A673 (cell line): ENCODE measurements at regions not wholly inside any gene's neighbourhood (a gene's known extent, or its start where the extent isn't known, plus 50 kb on each side); places are given as distances from the start of the nearest gene placed in this dataset.

Experiments
- BruUV-seq: library from RNA; stranded (reverse); fragments of 400-500 nt; replicated peaks from 2 replicates; lab custom pipeline; 2021; lab: Mats Ljungman, UMichigan
- CTCF ChIA-PET: fragments of 300-600 bp; sonication (Branson Sonifier 250); formaldehyde crosslinking; loops from one replicate; lab custom pipeline; 2022; ENCODE audit warnings: antibody characterized with exemption; lab: Charles Lee
- POLR2A ChIA-PET: fragments of 300-600 bp; sonication (Branson Sonifier 250); formaldehyde crosslinking; loops from one replicate; lab custom pipeline; 2022; ENCODE audit warnings: antibody characterized with exemption; ENCODE audit not compliant: low non-redundant PET; lab: Charles Lee
- DNase-seq: peaks from one replicate; pipeline ENCODE4 v3.0.0-alpha.2; 2015; ENCODE audit warnings: low spot score
- H3K27ac ChIP-seq: fragments of 200-600 bp; sonication (generic); 2 replicates; pipeline ENCODE4 v1.5.1; 2016; ENCODE audit warnings: mixed run types, low read depth, mild to moderate bottlenecking, mixed read lengths, antibody characterized with exemption, low read length; ENCODE audit not compliant: poor library complexity, severe bottlenecking
- H3K27me3 ChIP-seq: fragments of 200-600 bp; sonication (generic); replicated peaks from 2 replicates; pipeline ENCODE4 v1.6.1; 2017; ENCODE audit warnings: mixed run types, low read depth, mild to moderate bottlenecking, mixed read lengths, antibody characterized with exemption, low read length; ENCODE audit not compliant: insufficient read depth, poor library complexity
- H3K36me3 ChIP-seq: fragments of 200-600 bp; sonication (generic); 2 replicates; pipeline ENCODE4 v1.6.1; 2016; ENCODE audit warnings: mixed run types, mild to moderate bottlenecking, mixed read lengths, antibody characterized with exemption, low read length; ENCODE audit not compliant: insufficient read depth, poor library complexity, severe bottlenecking
- H3K4me1 ChIP-seq: fragments of 200-600 bp; sonication (generic); 2 replicates; pipeline ENCODE4 v1.6.1; 2017; ENCODE audit warnings: mixed run types, mild to moderate bottlenecking, mixed read lengths, antibody characterized with exemption, low read length; ENCODE audit not compliant: insufficient read depth, poor library complexity, severe bottlenecking
- H3K4me3 ChIP-seq: fragments of 200-600 bp; sonication (generic); 2 replicates; pipeline ENCODE4 v1.5.1; 2016; ENCODE audit warnings: low read depth, mixed run types, mild to moderate bottlenecking, mixed read lengths, low read length; ENCODE audit not compliant: poor library complexity, severe bottlenecking
- H3K9me3 ChIP-seq: fragments of 200-600 bp; sonication (generic); 2 replicates; pipeline ENCODE4 v1.6.1; 2016; ENCODE audit warnings: mixed run types, low read depth, mild to moderate bottlenecking, mixed read lengths, antibody characterized with exemption, low read length; ENCODE audit not compliant: poor library complexity, severe bottlenecking
- CTCF ChIP-seq: fragments of 300-800, 200-600 bp; sonication (generic); conservative IDR thresholded peaks from 2 replicates; pipeline ENCODE4 v1.5.1; 2017; ENCODE audit warnings: low read depth, mild to moderate bottlenecking, antibody characterized with exemption, low read length, moderate library complexity, mixed read lengths
- EZH2 ChIP-seq: fragments of 200-600 bp; sonication (generic); IDR thresholded peaks from 2 replicates; pipeline ENCODE4 v1.6.1; 2017; ENCODE audit warnings: borderline replicate concordance, low read depth, mild to moderate bottlenecking, mixed read lengths, antibody characterized with exemption, low read length; ENCODE audit not compliant: poor library complexity, severe bottlenecking
- intact Hi-C: fragments of 100-400 bp; cut with micrococcal nuclease; formaldehyde crosslinking; loops from one replicate; pipeline ENCODE4 v1.10.0; 2022; ENCODE audit not compliant: unreplicated experiment

- DNase-seq, result no peak
- Histone ChIP-seq H3K36me3 (no peaks in the 10 kb centered on the region), H3K4me3 (no peak overlapping the region), H3K9me3 (no peaks in the 10 kb centered on the region), H3K4me1 (no peaks in the 10 kb centered on the region), H3K27me3 (no peaks in the 10 kb centered on the region), H3K27ac (no peak overlapping the region)
- TF ChIP-seq EZH2 (no peak), CTCF (no peak)
- intact Hi-C loops, result no loop called here
- POLR2A ChIA-PET, result no interaction called here
- CTCF ChIA-PET, result no interaction called here
- BruUV-seq, result no TSS peak
Observed at GRCh38 chr5:110250755-110251154, 475.7 kb downstream of the TMEM232 start.

DNA sequence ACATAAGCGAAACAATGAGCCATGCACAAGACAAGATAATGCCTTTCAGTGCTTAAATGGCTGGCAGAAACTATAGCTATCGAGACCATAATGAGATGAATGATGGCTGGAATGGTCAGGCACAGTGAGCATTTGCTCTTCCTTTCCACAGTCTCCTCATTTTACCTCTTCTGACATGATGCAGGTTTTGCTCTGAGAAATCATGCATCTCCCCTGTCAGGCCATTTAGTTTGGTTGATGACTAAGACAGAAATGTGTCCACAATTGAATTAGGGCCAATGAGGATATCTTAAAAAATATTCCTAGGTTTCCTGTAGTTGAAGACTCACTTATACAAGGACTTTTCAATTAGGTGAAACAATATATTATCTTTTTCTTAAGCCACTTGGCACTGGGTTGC lies 475.1 kb downstream of the TMEM232 start:
- no peak for DNase-seq
- Histone ChIP-seq H3K4me1 (no peaks in the 10 kb centered on the region), H3K36me3 (no peaks in the 10 kb centered on the region), H3K27ac (no peak overlapping the region), H3K4me3 (no peak overlapping the region), H3K9me3 (no peaks in the 10 kb centered on the region), H3K27me3 (no peaks in the 10 kb centered on the region)
- BruUV-seq, result no TSS peak
- intact Hi-C loops, result no loop called here
- ChIA-PET CTCF (no interaction called here), POLR2A (no interaction called here)
- TF ChIP-seq EZH2 (no peak), CTCF (no peak)

- Histone ChIP-seq H3K36me3 (no peaks in the 10 kb centered on the region), H3K9me3 (no peaks in the 10 kb centered on the region), H3K27ac (no peak overlapping the region), H3K27me3 (no peaks in the 10 kb centered on the region), H3K4me3 (no peak overlapping the region), H3K4me1 (no peaks in the 10 kb centered on the region)
- no TSS peak for BruUV-seq
- intact Hi-C loops, result no loop called here
- no peak for DNase-seq
- ChIA-PET CTCF (no interaction called here), POLR2A (interaction anchor here (0.7 kb wide), 1 partner anchor 84 kb away, joined by 3 read pairs; no protein-coding TSS in a partner anchor)
- TF ChIP-seq EZH2, result no peak
- TF ChIP-seq CTCF, result no peak
Observed at GRCh38 chr5:110255194-110255593, 471.3 kb downstream of the TMEM232 start.
